ENCODE measurements at regions not wholly inside any gene's neighbourhood (a gene's known extent, or its start where the extent isn't known, plus 50 kb on each side); places are given as distances from the start of the nearest gene placed in this dataset.
"Not testable (repeated sequence)": the region's sequence is repeated elsewhere in the genome, so short reads cannot be mapped to it uniquely, and the experiment has no call there.

GRCh38 chr21:14008006-14008405 lies 202.7 kb downstream of the LIPI start:
- not testable (repeated sequence) for DNase-seq

GRCh38 chr21:14006144-14006543 lies 204.6 kb downstream of the LIPI start:
- not testable (repeated sequence) for DNase-seq

GRCh38 chr21:13986996-13987958 lies 223.5 kb downstream of the LIPI start:
- not testable (repeated sequence) for DNase-seq

GRCh38 chr21:13985865-13986863 lies 224.6 kb downstream of the LIPI start:
- not testable (repeated sequence) for DNase-seq

GRCh38 chr21:13985137-13985864 lies 225.5 kb downstream of the LIPI start:
- DNase-seq: not testable (repeated sequence)

- DNase-seq: not testable (repeated sequence)
Measured at GRCh38 chr21:13984728-13985127, 226.0 kb downstream of the LIPI start.

- DNase-seq: not testable (repeated sequence)
Measured at GRCh38 chr21:13981176-13982087, 229.3 kb downstream of the LIPI start.

GRCh38 chr21:13980115-13980662 lies 230.6 kb downstream of the LIPI start:
- peak; percentile 7 to 43 for DNase-seq

GRCh38 chr21:13979608-13980007 lies 231.1 kb downstream of the LIPI start:
- not testable (repeated sequence) for DNase-seq

GRCh38 chr21:13974582-13974981 lies 236.2 kb downstream of the LIPI start:
- DNase-seq: not testable (repeated sequence)

GRCh38 chr21:13969853-13970252 lies 240.9 kb downstream of the LIPI start:
- not testable (repeated sequence) for DNase-seq

GRCh38 chr21:13969002-13969401 lies 241.8 kb downstream of the LIPI start:
- DNase-seq: not testable (repeated sequence)

- not testable (repeated sequence) for DNase-seq
Measured at GRCh38 chr21:13963259-13963658, 247.5 kb downstream of the LIPI start.

GRCh38 chr21:13937236-13937635 lies 273.5 kb downstream of the LIPI start:
- no peak for DNase-seq

GRCh38 chr21:13936033-13936937 lies 274.5 kb downstream of the LIPI start:
- DNase-seq: not testable (repeated sequence)

GRCh38 chr21:13935396-13936032 lies 275.2 kb downstream of the LIPI start:
- not testable (repeated sequence) for DNase-seq

GRCh38 chr21:13934887-13935342 lies 275.8 kb downstream of the LIPI start:
- DNase-seq: not testable (repeated sequence)

GRCh38 chr21:13923175-13923574 lies 287.6 kb downstream of the LIPI start:
- DNase-seq: not testable (repeated sequence)

- DNase-seq: not testable (repeated sequence)
Measured at GRCh38 chr21:13921455-13921854, 289.3 kb downstream of the LIPI start.
